ENCODE measurements at regions not wholly inside any gene's neighbourhood (a gene's known extent, or its start where the extent isn't known, plus 50 kb on each side); places are given as distances from the start of the nearest gene placed in this dataset.

GRCh38 chr4:60443796-60444195 lies 756.3 kb upstream of the ADGRL3 start:
- no peak for TF ChIP-seq CTCF (IDR thresholded peaks at IDR 0.05; ENCODE audit: insufficient read depth, low read length, missing control alignments)
- H3K4me3 ChIP-seq (ENCODE audit: low read depth, low read length) = no peak overlapping the region
- DNase-seq (ENCODE audit: low read depth, low spot score) = no peak
- POLR2A ChIA-PET = no interaction called here
- CTCF ChIA-PET = no interaction called here

GRCh38 chr4:60450054-60450453 lies 750.1 kb upstream of the ADGRL3 start:
- CTCF ChIA-PET = no interaction called here
- TF ChIP-seq CTCF (IDR thresholded peaks at IDR 0.05; ENCODE audit: insufficient read depth, low read length, missing control alignments) = no peak
- no peak for DNase-seq (ENCODE audit: low read depth, low spot score)
- H3K4me3 ChIP-seq (ENCODE audit: low read depth, low read length) = no peak overlapping the region
- POLR2A ChIA-PET = no interaction called here

GRCh38 chr4:60452266-60452665 lies 747.9 kb upstream of the ADGRL3 start:
- no peak overlapping the region for H3K4me3 ChIP-seq (ENCODE audit: low read depth, low read length)
- DNase-seq (ENCODE audit: low read depth, low spot score) = no peak
- ChIA-PET POLR2A (no interaction called here), CTCF (no interaction called here)
- no peak for TF ChIP-seq CTCF (IDR thresholded peaks at IDR 0.05; ENCODE audit: insufficient read depth, low read length, missing control alignments)

- DNase-seq (ENCODE audit: low read depth, low spot score) = no peak
- ChIA-PET CTCF (no interaction called here), POLR2A (no interaction called here)
These were observed 744.7 kb upstream of the ADGRL3 start for GRCh38 chr4:60455380-60455779.

GRCh38 chr4:60461551-60461950 lies 738.6 kb upstream of the ADGRL3 start:
- CTCF ChIA-PET = no interaction called here
- DNase-seq (ENCODE audit: low read depth, low spot score) = no peak
- H3K4me3 ChIP-seq (ENCODE audit: low read depth, low read length) = no peak overlapping the region
- POLR2A ChIA-PET = no interaction called here
- TF ChIP-seq CTCF (IDR thresholded peaks at IDR 0.05; ENCODE audit: insufficient read depth, low read length, missing control alignments) = no peak

More at GRCh38 chr4:60455380-60455779, 744.7 kb upstream of the ADGRL3 start:
- no peak for TF ChIP-seq CTCF (IDR thresholded peaks at IDR 0.05; ENCODE audit: insufficient read depth, low read length, missing control alignments)
- H3K4me3 ChIP-seq (ENCODE audit: low read depth, low read length) = no peak overlapping the region

GRCh38 chr4:60463857-60464502 lies 736.1 kb upstream of the ADGRL3 start:
- TF ChIP-seq CTCF (IDR thresholded peaks at IDR 0.05; ENCODE audit: insufficient read depth, low read length, missing control alignments) = peak; percentile 33

More at GRCh38 chr4:60463857-60464502, 736.1 kb upstream of the ADGRL3 start:
- no peak for DNase-seq (ENCODE audit: low read depth, low spot score)
- ChIA-PET POLR2A (no interaction called here), CTCF (interaction anchor here (0.6 kb wide), 2 partner anchors 24 to 1704 kb away, joined by 3 read pairs; no protein-coding TSS in a partner anchor)
- H3K4me3 ChIP-seq (ENCODE audit: low read depth, low read length) = no peak overlapping the region
